SK-N-SH (cell line): ENCODE measurements at regions not wholly inside any gene's neighbourhood (a gene's known extent, or its start where the extent isn't known, plus 50 kb on each side); places are given as distances from the start of the nearest gene placed in this dataset.

ENCODE experiments used
- CTCF ChIA-PET: fragments of 300-600, 350-600 bp; formaldehyde crosslinking; extraction: SDS; loops from one replicate; lab custom pipeline; 2021; lab: Yijun Ruan, JAX
- POLR2A ChIA-PET: fragments of 350-600 bp; sonication (Branson Sonifier 250); formaldehyde crosslinking; extraction: SDS; loops from one replicate; lab custom pipeline; 2020; ENCODE audit warnings: antibody characterized with exemption, inconsistent platforms; lab: Yijun Ruan, JAX
- DNase-seq: peaks from one replicate; pipeline ENCODE4 v3.0.0; 2012
- H2AFZ ChIP-seq: fragments of 200-600 bp; sonication (generic); 2 replicates; pipeline ENCODE4 v1.8.1; 2016; ENCODE audit warnings: antibody characterized with exemption, mild to moderate bottlenecking, low read depth
- H3F3A ChIP-seq: fragments of 200-600 bp; sonication (generic); replicated peaks from 2 replicates; pipeline ENCODE3; 2016; ENCODE audit warnings: antibody characterized with exemption, mild to moderate bottlenecking; ENCODE audit not compliant: insufficient read depth
- H3K27ac ChIP-seq, 2 experiments: fragments of 200-500 bp in 1 of 2; fragments of 200-600 bp in 1 of 2; sonication (Bioruptor generic) in 1 of 2; sonication (generic), shearing (Covaris generic) in 1 of 2; 2 replicates each; pipeline versions ENCODE4 v1.5.1 to v1.6.1; 2014 to 2016; ENCODE audit warnings: low read depth in 2 of 2, inconsistent platforms in 1 of 2, low read length in 1 of 2, mild to moderate bottlenecking in 1 of 2, mixed read lengths in 1 of 2
- H3K27me3 ChIP-seq: fragments of 200-600 bp; sonication (generic), shearing (Covaris generic); 2 replicates; pipeline ENCODE4 v1.6.1; 2016; ENCODE audit warnings: mixed run types; ENCODE audit not compliant: insufficient read depth
- H3K36me3 ChIP-seq, 2 experiments: fragments of 200-500 bp in 1 of 2; fragments of 200-600 bp in 1 of 2; sonication (Bioruptor generic) in 1 of 2; sonication (generic) in 1 of 2; replicated peaks in 1 of 2; 2 replicates each; pipeline versions ENCODE3 to v1.5.1; 2014 to 2016; ENCODE audit warnings: low read length in 1 of 2, mild to moderate bottlenecking in 1 of 2; ENCODE audit not compliant: insufficient read depth in 2 of 2, control insufficient read depth in 1 of 2
- H3K4me1 ChIP-seq, 2 experiments: fragments of 200-500 bp in 1 of 2; fragments of 200-600 bp in 1 of 2; sonication (Bioruptor generic) in 1 of 2; sonication (generic), shearing (Covaris generic) in 1 of 2; 2 replicates each; pipeline versions ENCODE4 v1.5.1 to v1.6.1; 2014 to 2016; ENCODE audit warnings: low read depth in 1 of 2, low read length in 1 of 2, mixed run types in 1 of 2; ENCODE audit not compliant: insufficient read depth in 2 of 2, control insufficient read depth in 1 of 2
- H3K4me2 ChIP-seq: fragments of 200-600 bp; sonication (generic), shearing (Covaris generic); 2 replicates; pipeline ENCODE4 v1.6.1; 2017; ENCODE audit warnings: mixed run types
- H3K4me3 ChIP-seq, 2 experiments: fragments of 200-500 bp in 1 of 2; fragments of 200-600 bp in 1 of 2; sonication (Bioruptor generic) in 1 of 2; sonication (generic), shearing (Covaris generic) in 1 of 2; 2 replicates each; pipeline versions ENCODE4 v1.5.1 to v1.8.1; 2014 to 2016; ENCODE audit warnings: low read depth in 2 of 2, inconsistent platforms in 1 of 2, low read length in 1 of 2, mild to moderate bottlenecking in 1 of 2, mixed read lengths in 1 of 2, moderate library complexity in 1 of 2
- H3K79me2 ChIP-seq: fragments of 200-600 bp; sonication (generic); 2 replicates; pipeline ENCODE4 v1.8.1; 2017; ENCODE audit warnings: mild to moderate bottlenecking; ENCODE audit not compliant: insufficient read depth
- H3K9ac ChIP-seq: fragments of 200-600 bp; sonication (generic); 2 replicates; pipeline ENCODE4 v1.6.1; 2017; ENCODE audit warnings: mixed run types
- H3K9me2 ChIP-seq: fragments of 200-600 bp; sonication (generic); 2 replicates; pipeline ENCODE4 v1.6.1; 2017; ENCODE audit warnings: mixed run types
- H3K9me3 ChIP-seq: fragments of 200-600 bp; sonication (generic); 2 replicates; pipeline ENCODE4 v1.6.1; 2017; ENCODE audit warnings: mixed run types, mild to moderate bottlenecking, moderate library complexity
- H4K20me1 ChIP-seq: fragments of 200-600 bp; sonication (generic); 2 replicates; pipeline ENCODE4 v1.6.1; 2017; ENCODE audit warnings: mild to moderate bottlenecking, mixed run types; ENCODE audit not compliant: insufficient read depth
- CHD2 ChIP-seq: fragments of 150-350 bp; IDR thresholded peaks from 2 replicates; pipeline ENCODE4 v1.6.1; 2018; ENCODE audit warnings: low read length; ENCODE audit not compliant: partially characterized antibody
- EP300 ChIP-seq, 2 experiments: IDR thresholded peaks; 2 replicates each; pipeline versions ENCODE4 v1.4.0 to v1.6.1; 2012; ENCODE audit warnings: borderline replicate concordance in 1 of 2, low read depth in 1 of 2, low read length in 1 of 2
- FOSL2 ChIP-seq: IDR thresholded peaks from 2 replicates; pipeline ENCODE4 v1.4.0; 2012; ENCODE audit warnings: low read depth, mild to moderate bottlenecking, moderate library complexity, borderline replicate concordance
- FOXJ3 ChIP-seq: sonication (generic); formaldehyde crosslinking; IDR thresholded peaks from 2 replicates; pipeline ENCODE4 v1.5.1; 2020; ENCODE audit warnings: mild to moderate bottlenecking, missing genetic modification reagents
- GATA2 ChIP-seq: sonication (generic); formaldehyde crosslinking; IDR thresholded peaks from 2 replicates; pipeline ENCODE4 v1.5.0; 2020; ENCODE audit warnings: mild to moderate bottlenecking, missing genetic modification reagents
- JUND ChIP-seq: IDR thresholded peaks from 2 replicates; pipeline ENCODE4 v1.4.0; 2012
- NFIC ChIP-seq: IDR thresholded peaks from 2 replicates; pipeline ENCODE4 v1.4.0; 2012; ENCODE audit warnings: borderline replicate concordance
- NRF1 ChIP-seq: IDR thresholded peaks from 2 replicates; pipeline ENCODE4 v1.6.1; 2012; ENCODE audit warnings: low read depth, mild to moderate bottlenecking, low read length
- RCOR1 ChIP-seq: fragments of 150-350 bp; IDR thresholded peaks from 2 replicates; pipeline ENCODE4 v1.6.1; 2017; ENCODE audit warnings: antibody characterized with exemption, low read length
- SMC3 ChIP-seq: IDR thresholded peaks from 2 replicates; pipeline ENCODE4 v1.6.1; 2012; ENCODE audit warnings: low read depth, low read length, improper control_type of control experiment
- TAF1 ChIP-seq: IDR thresholded peaks from 2 replicates; pipeline ENCODE4 v1.6.1; 2012; ENCODE audit warnings: low read depth, mild to moderate bottlenecking, low read length, moderate library complexity, borderline replicate concordance
- TEAD4 ChIP-seq: IDR thresholded peaks from 2 replicates; pipeline ENCODE4 v1.4.0; 2012; ENCODE audit warnings: mild to moderate bottlenecking, borderline replicate concordance; ENCODE audit not compliant: insufficient read depth
- WGBS: methylation state at CpG from one replicate; pipeline ENCODE4 v1.1.6; 2017; ENCODE audit warnings: low lambda C conversion rate; 5-methylcytosine and 5-hydroxymethylcytosine counted together
- TF ChIP-seq, protein P1 (sequence below): IDR thresholded peaks from 2 replicates; pipeline ENCODE4 v1.4.0; 2012; ENCODE audit warnings: low read depth, borderline replicate concordance
- TF ChIP-seq, protein P2 (sequence below): IDR thresholded peaks from 2 replicates; pipeline ENCODE4 v1.6.1; 2012; ENCODE audit warnings: mild to moderate bottlenecking, low read depth, low read length, moderate library complexity
- TF ChIP-seq, protein P3 (sequence below): IDR thresholded peaks from 2 replicates; pipeline ENCODE4; 2012
- TF ChIP-seq, protein P4 (sequence below): fragments of 200-600 bp; sonication (generic); IDR thresholded peaks from 2 replicates; pipeline ENCODE4 v1.6.1; 2017; ENCODE audit warnings: antibody characterized with exemption, mild to moderate bottlenecking, moderate library complexity
- TF ChIP-seq, protein P5 (sequence below): IDR thresholded peaks from 2 replicates; pipeline ENCODE4 v1.4.0; 2012; ENCODE audit warnings: low read depth, borderline replicate concordance

DNA sequence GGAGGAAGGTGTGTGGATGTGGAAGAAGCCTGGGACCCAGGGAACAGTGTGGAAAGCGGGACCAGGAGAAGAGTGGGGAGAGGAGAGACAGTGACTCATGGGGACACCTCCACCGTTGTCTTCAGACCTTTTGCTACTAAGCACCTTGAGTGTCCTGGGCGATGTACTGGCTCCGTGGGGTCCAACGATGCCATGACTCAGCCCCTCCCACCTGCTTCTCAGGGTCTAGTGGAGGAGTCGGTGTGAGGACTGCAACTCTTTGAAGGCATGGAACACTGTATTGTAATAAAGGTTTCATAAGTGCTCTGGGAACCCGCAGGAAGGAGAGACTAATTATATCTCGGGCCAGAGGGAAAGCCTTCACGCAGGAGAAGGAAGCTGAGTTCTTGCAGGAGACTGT lies 166.9 kb upstream of the KL start:
- Histone ChIP-seq H3K4me1 (peaks cover 0 to 2% of the 10 kb centered on the region in 2 experiments; a peak in 1 of 4 replicates), H3K36me3 (no peaks in the 10 kb centered on the region), H3K9me3 (no peaks in the 10 kb centered on the region), H4K20me1 (no peaks in the 10 kb centered on the region), H3K4me2 (no peak overlapping the region), H3K9me2 (no peaks in the 10 kb centered on the region), H3K27me3 (no peaks in the 10 kb centered on the region; the same call in 1 of the 2 replicates), H3K79me2 (no peaks in the 10 kb centered on the region), H3F3A (no peaks in the 10 kb centered on the region), H3K4me3 (no peak overlapping the region), H2AFZ (no peak overlapping the region), H3K9ac (no peak overlapping the region), H3K27ac (no peak overlapping the region)
- 83% methylated on average over 9 of the region's 9 CpGs for WGBS
- ChIA-PET POLR2A (no interaction called here), CTCF (no interaction called here)
- DNase-seq, result no peak
- TF ChIP-seq TAF1 (no peak), GATA2 (CRISPR knock-in tag) (no peak), SMC3 (no peak), NFIC (no peak)

DNA sequence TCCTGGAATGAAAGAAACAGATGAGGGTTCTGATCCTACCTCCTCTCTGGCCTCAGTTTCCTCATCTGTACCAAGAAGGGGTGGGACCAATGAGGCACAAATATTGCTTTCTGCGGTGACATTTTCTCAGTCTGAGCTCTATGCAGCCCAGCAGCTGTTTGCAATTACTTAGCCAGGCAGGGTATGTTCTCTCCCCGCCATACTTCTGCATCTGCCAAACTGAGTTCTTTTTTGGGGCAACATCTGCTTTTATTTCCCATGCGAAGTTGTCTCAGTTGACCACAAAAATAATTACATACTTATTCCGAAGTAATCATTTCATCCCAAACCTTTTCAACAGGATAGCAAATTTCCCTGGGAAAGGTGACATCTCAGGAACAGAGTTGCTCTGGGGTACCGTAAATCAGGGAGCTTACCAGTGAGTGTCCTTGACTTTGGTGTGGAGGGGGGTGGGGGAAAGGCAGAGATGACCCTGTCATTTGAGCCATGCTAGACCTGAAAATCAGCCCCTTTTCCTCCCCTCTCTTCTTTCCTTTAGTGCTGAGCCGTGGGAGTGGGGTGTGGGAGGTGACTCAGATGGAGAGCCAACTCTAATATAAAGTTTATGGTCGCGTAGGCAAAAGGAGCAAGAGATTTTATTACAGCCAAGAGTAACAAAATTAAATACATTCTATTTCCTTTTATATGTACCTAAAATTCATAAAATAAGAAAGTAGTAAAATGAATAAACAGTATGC lies 165.7 kb upstream of the KL start:
- Histone ChIP-seq H3K4me2 (no peak overlapping the region), H3K4me3 (no peak overlapping the region), H3K79me2 (no peaks in the 10 kb centered on the region), H3K4me1 (peaks cover 0 to 2% of the 10 kb centered on the region in 2 experiments; a peak in 1 of 4 replicates), H3K9me2 (no peaks in the 10 kb centered on the region), H3K9me3 (no peaks in the 10 kb centered on the region), H3K27ac (no peak overlapping the region), H3F3A (no peaks in the 10 kb centered on the region), H3K36me3 (no peaks in the 10 kb centered on the region), H2AFZ (no peak overlapping the region), H3K27me3 (no peaks in the 10 kb centered on the region; the same call in 1 of the 2 replicates), H4K20me1 (no peaks in the 10 kb centered on the region), H3K9ac (no peak overlapping the region)
- ChIA-PET CTCF (no interaction called here), POLR2A (no interaction called here)
- no peak for DNase-seq
- TF ChIP-seq FOSL2 (no peak), FOXJ3 (no peak), GATA2 (CRISPR knock-in tag) (no peak), JUND (no peak), TEAD4 (no peak), RCOR1 (no peak), CHD2 (no peak), NRF1 (no peak), NFIC (no peak), EP300 (IDR thresholded peaks at IDR 0.05; ENCODE audit: borderline replicate concordance in 1 of 2, low read depth in 1 of 2, low read length in 1 of 2) (no peak)
- TF ChIP-seq, protein P1, sequence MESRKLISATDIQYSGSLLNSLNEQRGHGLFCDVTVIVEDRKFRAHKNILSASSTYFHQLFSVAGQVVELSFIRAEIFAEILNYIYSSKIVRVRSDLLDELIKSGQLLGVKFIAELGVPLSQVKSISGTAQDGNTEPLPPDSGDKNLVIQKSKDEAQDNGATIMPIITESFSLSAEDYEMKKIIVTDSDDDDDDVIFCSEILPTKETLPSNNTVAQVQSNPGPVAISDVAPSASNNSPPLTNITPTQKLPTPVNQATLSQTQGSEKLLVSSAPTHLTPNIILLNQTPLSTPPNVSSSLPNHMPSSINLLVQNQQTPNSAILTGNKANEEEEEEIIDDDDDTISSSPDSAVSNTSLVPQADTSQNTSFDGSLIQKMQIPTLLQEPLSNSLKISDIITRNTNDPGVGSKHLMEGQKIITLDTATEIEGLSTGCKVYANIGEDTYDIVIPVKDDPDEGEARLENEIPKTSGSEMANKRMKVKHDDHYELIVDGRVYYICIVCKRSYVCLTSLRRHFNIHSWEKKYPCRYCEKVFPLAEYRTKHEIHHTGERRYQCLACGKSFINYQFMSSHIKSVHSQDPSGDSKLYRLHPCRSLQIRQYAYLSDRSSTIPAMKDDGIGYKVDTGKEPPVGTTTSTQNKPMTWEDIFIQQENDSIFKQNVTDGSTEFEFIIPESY, result no peak
- TF ChIP-seq, protein P2, sequence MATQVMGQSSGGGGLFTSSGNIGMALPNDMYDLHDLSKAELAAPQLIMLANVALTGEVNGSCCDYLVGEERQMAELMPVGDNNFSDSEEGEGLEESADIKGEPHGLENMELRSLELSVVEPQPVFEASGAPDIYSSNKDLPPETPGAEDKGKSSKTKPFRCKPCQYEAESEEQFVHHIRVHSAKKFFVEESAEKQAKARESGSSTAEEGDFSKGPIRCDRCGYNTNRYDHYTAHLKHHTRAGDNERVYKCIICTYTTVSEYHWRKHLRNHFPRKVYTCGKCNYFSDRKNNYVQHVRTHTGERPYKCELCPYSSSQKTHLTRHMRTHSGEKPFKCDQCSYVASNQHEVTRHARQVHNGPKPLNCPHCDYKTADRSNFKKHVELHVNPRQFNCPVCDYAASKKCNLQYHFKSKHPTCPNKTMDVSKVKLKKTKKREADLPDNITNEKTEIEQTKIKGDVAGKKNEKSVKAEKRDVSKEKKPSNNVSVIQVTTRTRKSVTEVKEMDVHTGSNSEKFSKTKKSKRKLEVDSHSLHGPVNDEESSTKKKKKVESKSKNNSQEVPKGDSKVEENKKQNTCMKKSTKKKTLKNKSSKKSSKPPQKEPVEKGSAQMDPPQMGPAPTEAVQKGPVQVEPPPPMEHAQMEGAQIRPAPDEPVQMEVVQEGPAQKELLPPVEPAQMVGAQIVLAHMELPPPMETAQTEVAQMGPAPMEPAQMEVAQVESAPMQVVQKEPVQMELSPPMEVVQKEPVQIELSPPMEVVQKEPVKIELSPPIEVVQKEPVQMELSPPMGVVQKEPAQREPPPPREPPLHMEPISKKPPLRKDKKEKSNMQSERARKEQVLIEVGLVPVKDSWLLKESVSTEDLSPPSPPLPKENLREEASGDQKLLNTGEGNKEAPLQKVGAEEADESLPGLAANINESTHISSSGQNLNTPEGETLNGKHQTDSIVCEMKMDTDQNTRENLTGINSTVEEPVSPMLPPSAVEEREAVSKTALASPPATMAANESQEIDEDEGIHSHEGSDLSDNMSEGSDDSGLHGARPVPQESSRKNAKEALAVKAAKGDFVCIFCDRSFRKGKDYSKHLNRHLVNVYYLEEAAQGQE, result no peak
- TF ChIP-seq, protein P3, sequence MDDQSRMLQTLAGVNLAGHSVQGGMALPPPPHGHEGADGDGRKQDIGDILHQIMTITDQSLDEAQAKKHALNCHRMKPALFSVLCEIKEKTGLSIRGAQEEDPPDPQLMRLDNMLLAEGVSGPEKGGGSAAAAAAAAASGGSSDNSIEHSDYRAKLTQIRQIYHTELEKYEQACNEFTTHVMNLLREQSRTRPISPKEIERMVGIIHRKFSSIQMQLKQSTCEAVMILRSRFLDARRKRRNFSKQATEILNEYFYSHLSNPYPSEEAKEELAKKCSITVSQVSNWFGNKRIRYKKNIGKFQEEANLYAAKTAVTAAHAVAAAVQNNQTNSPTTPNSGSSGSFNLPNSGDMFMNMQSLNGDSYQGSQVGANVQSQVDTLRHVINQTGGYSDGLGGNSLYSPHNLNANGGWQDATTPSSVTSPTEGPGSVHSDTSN, result no peak
- TF ChIP-seq, protein P4, sequence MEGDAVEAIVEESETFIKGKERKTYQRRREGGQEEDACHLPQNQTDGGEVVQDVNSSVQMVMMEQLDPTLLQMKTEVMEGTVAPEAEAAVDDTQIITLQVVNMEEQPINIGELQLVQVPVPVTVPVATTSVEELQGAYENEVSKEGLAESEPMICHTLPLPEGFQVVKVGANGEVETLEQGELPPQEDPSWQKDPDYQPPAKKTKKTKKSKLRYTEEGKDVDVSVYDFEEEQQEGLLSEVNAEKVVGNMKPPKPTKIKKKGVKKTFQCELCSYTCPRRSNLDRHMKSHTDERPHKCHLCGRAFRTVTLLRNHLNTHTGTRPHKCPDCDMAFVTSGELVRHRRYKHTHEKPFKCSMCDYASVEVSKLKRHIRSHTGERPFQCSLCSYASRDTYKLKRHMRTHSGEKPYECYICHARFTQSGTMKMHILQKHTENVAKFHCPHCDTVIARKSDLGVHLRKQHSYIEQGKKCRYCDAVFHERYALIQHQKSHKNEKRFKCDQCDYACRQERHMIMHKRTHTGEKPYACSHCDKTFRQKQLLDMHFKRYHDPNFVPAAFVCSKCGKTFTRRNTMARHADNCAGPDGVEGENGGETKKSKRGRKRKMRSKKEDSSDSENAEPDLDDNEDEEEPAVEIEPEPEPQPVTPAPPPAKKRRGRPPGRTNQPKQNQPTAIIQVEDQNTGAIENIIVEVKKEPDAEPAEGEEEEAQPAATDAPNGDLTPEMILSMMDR, result no peak
- TF ChIP-seq, protein P5, sequence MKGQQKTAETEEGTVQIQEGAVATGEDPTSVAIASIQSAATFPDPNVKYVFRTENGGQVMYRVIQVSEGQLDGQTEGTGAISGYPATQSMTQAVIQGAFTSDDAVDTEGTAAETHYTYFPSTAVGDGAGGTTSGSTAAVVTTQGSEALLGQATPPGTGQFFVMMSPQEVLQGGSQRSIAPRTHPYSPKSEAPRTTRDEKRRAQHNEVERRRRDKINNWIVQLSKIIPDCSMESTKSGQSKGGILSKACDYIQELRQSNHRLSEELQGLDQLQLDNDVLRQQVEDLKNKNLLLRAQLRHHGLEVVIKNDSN, result no peak
- WGBS, result 77% methylated on average over 8 of the region's 8 CpGs
